Kidney (tissue), 13 donors: ENCODE measurements at regions not wholly inside any gene's neighbourhood (a gene's known extent, or its start where the extent isn't known, plus 50 kb on each side); places are given as distances from the start of the nearest gene placed in this dataset.

Experiments
- DNase-seq, 5 donors: peaks; one replicate each; pipeline ENCODE4 v3.0.0-alpha.2; 2013 to 2020
- FAIRE-seq: peaks from 2 replicates; lab custom pipeline; 2012; peaks lifted over from hg19 to GRCh38; lab: Jason Lieb, UNC
- H3K27ac ChIP-seq, 2 donors: one replicate each; pipeline ENCODE4 v1.7.0; 2013; ENCODE audit warnings: low read depth in 2 of 2, low read length in 2 of 2, inconsistent platforms in 1 of 2
- H3K27me3 ChIP-seq: one replicate; pipeline ENCODE4 v1.7.1; 2013; ENCODE audit warnings: low read length, inconsistent platforms; ENCODE audit not compliant: control insufficient read depth, insufficient read depth
- H3K36me3 ChIP-seq, 3 donors: one replicate each; pipeline versions ENCODE4 v1.7.0 to v1.7.1; 2013; ENCODE audit warnings: low read length in 3 of 3, control low read depth in 1 of 3, inconsistent platforms in 1 of 3; ENCODE audit not compliant: insufficient read depth in 3 of 3, control insufficient read depth in 2 of 3
- H3K4me1 ChIP-seq, 3 donors: one replicate each; pipeline versions ENCODE4 v1.7.0 to v1.7.1; 2013; ENCODE audit warnings: low read length in 3 of 3, inconsistent platforms in 1 of 3, low read depth in 1 of 3; ENCODE audit not compliant: control insufficient read depth in 2 of 3, insufficient read depth in 2 of 3
- H3K4me3 ChIP-seq, 3 donors: one replicate each; pipeline versions ENCODE4 v1.7.0 to v1.8.1; 2013; ENCODE audit warnings: low read length in 3 of 3, control low read depth in 1 of 3, inconsistent platforms in 1 of 3
- H3K9ac ChIP-seq, 3 donors: one replicate each; pipeline versions ENCODE4 v1.7.0 to v1.7.1; 2013; ENCODE audit warnings: low read length in 3 of 3, control low read depth in 1 of 3, inconsistent platforms in 1 of 3
- H3K9me3 ChIP-seq, 3 donors: one replicate each; pipeline versions ENCODE4 v1.7.0 to v1.7.1; 2013; ENCODE audit warnings: low read length in 3 of 3, control low read depth in 1 of 3, inconsistent platforms in 1 of 3; ENCODE audit not compliant: control insufficient read depth in 2 of 3, insufficient read depth in 1 of 3
- intact Hi-C: fragments of 100-400 bp; cut with DNase I; formaldehyde crosslinking; loops from one replicate; pipeline ENCODE4 v1.11.1; 2022
- TF ChIP-seq, protein P1 (sequence below): IDR thresholded peaks from 3 replicates; pipeline ENCODE4 v1.5.1; 2012; ENCODE audit warnings: mild to moderate bottlenecking, moderate library complexity, borderline replicate concordance; ENCODE audit not compliant: insufficient read depth; ENCODE audit errors: extremely low read depth
- donor health status: control.
- donor health status: control.
- donor health status: control.
- donor health status: control.
- donor health status: control.
- donor health status: DM: yes; HTN: yes; CAD: no.
- donor health status: Normal renal cell carcinoma (clear cell type).

DNA sequence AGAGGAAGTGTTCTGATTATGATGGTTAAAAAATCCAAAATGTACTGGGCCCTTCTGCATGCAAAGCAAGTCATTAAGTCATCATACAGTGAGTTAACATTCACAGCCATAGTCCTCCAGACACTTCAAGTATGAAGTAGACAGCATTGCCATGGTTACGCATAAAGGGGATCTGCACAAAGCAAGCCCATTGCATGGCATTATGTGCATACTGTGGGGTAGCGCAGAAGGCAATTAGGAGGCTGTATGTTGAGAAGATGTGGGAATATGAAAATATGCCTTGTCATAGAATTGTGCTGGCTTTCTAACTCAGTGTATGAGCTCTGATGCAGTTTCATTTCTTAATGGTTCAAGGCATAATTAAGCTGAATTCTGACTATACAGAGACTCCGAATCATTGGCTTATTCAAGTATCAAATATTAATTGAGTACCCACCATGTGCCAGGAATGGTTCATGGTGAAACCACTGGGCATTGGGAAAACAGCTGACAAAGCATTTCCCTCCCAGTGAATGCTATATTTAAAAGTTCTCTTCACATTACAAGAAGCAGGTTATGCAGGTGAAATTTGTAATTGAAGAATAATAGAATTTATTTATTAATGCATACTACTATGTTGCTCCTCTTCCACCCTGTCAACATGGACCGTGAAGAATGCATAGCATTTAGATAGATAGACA, 588.9 kb downstream of the ZNF674 start:
- Histone ChIP-seq H3K27ac (no peak overlapping the region), H3K4me1 (no peaks in the 10 kb centered on the region), H3K9ac (no peak overlapping the region), H3K36me3 (no peaks in the 10 kb centered on the region), H3K4me3 (no peak overlapping the region), H3K9me3 (no peaks in the 10 kb centered on the region), H3K27me3 (no peaks in the 10 kb centered on the region)
- intact Hi-C loops = no loop called here
- FAIRE-seq (no peak), DNase-seq (no peak)
- TF ChIP-seq, protein P1, sequence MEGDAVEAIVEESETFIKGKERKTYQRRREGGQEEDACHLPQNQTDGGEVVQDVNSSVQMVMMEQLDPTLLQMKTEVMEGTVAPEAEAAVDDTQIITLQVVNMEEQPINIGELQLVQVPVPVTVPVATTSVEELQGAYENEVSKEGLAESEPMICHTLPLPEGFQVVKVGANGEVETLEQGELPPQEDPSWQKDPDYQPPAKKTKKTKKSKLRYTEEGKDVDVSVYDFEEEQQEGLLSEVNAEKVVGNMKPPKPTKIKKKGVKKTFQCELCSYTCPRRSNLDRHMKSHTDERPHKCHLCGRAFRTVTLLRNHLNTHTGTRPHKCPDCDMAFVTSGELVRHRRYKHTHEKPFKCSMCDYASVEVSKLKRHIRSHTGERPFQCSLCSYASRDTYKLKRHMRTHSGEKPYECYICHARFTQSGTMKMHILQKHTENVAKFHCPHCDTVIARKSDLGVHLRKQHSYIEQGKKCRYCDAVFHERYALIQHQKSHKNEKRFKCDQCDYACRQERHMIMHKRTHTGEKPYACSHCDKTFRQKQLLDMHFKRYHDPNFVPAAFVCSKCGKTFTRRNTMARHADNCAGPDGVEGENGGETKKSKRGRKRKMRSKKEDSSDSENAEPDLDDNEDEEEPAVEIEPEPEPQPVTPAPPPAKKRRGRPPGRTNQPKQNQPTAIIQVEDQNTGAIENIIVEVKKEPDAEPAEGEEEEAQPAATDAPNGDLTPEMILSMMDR = no peak

DNA sequence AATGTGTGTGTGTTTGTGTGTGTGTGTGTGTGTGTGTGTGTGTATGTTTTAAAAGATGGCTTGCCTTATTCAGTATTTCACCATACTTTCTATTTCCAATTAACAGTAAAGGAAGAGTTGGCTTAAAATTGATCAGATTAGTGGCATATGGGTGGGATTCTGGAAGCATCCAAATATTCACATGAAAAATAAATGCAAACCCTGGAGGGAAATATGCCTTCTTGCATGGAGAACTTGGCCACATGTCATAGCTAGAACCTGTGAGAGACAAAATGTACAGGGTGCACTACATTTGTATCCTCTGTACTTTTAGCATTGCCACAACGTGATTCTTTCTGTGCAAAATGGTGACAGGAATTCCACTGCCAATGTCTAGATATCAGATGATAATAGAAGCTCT, 589.6 kb downstream of the ZNF674 start:
- DNase-seq = no peak
- Histone ChIP-seq H3K4me1 (no peaks in the 10 kb centered on the region), H3K27me3 (no peaks in the 10 kb centered on the region), H3K9ac (no peak overlapping the region), H3K9me3 (no peaks in the 10 kb centered on the region), H3K27ac (no peak overlapping the region), H3K36me3 (no peaks in the 10 kb centered on the region), H3K4me3 (no peak overlapping the region)
- intact Hi-C loops = no loop called here
- FAIRE-seq = no peak
- TF ChIP-seq, protein P1 = no peak

DNA sequence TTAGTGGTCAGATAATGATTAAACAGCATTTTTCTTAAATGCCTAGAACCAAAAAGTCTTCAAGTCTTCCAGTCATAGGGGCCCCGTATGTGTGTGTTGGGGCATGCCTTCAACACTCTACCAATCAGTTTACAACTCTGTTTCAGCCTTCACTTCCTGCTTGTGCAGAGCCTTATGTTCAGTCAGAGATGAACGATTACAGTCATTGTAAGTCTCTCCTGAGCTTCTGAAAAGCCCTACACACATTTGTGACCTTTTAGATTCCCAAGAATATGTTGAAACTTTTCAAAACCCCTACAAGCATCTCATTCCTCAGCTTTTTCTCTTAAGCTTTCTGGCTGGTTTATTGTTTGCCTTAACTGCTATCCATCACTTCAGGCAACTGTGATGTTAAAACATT, 591.2 kb downstream of the ZNF674 start:
- no peak for FAIRE-seq
- TF ChIP-seq, protein P1 = no peak
- Histone ChIP-seq H3K4me3 (no peak overlapping the region), H3K9ac (no peak overlapping the region), H3K27me3 (no peaks in the 10 kb centered on the region), H3K4me1 (no peaks in the 10 kb centered on the region), H3K9me3 (no peaks in the 10 kb centered on the region), H3K36me3 (no peaks in the 10 kb centered on the region), H3K27ac (no peak overlapping the region)
- intact Hi-C loops = no loop called here
- DNase-seq = no peak

DNA sequence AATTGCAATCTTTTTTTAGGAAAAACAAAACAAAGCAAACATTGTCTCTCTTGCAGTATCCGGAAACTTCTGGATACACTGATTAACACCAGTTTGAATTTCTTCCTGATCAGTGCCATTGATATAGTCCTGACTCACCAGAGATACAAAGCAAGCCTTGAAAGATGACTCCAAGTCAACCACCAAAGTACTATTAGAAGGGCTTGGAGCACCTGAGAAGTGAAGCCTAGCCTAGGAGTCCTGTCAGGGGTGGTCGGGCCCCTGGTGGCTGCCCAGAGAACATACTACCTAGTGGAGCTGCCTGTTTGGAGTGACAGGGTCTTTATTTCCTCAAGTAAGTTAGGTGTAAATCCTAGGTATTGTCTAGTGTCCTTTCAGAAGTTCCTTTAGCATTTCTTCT, 593.2 kb downstream of the ZNF674 start:
- DNase-seq (no peak), FAIRE-seq (no peak)
- no peak overlapping the region for H3K27ac ChIP-seq
- H3K9me3 ChIP-seq = no peaks in the 10 kb centered on the region
- H3K27me3 ChIP-seq = no peaks in the 10 kb centered on the region
- TF ChIP-seq, protein P1 = no peak
- intact Hi-C loops = no loop called here
- no peak overlapping the region for H3K9ac ChIP-seq
- no peaks in the 10 kb centered on the region for H3K4me1 ChIP-seq
- no peaks in the 10 kb centered on the region for H3K36me3 ChIP-seq
- H3K4me3 ChIP-seq = no peak overlapping the region
